Liver (tissue), 8 donors: ENCODE measurements at regions not wholly inside any gene's neighbourhood (a gene's known extent, or its start where the extent isn't known, plus 50 kb on each side); places are given as distances from the start of the nearest gene placed in this dataset.
A peak's percentile ranks its signal among the peaks of the same experiment; 100 is the strongest.

Experiments used
- DNase-seq: peaks from one replicate; pipeline ENCODE4 v3.0.0-alpha.2; 2017; ENCODE audit warnings: low spot score
- H3K27ac ChIP-seq, 2 donors: one replicate each; pipeline ENCODE4 v1.7.0; 2013; ENCODE audit warnings: inconsistent platforms in 2 of 2, low read length in 2 of 2, control low read depth in 1 of 2, low read depth in 1 of 2, mild to moderate bottlenecking in 1 of 2
- H3K27me3 ChIP-seq, 4 donors: one replicate each; pipeline versions ENCODE4 v1.6.1 to v1.7.0; 2013; ENCODE audit warnings: low read length in 3 of 4, inconsistent platforms in 1 of 4, mild to moderate bottlenecking in 1 of 4, moderate library complexity in 1 of 4; ENCODE audit not compliant: control insufficient read depth in 4 of 4, insufficient read depth in 4 of 4
- H3K36me3 ChIP-seq, 4 donors: one replicate each; pipeline versions ENCODE4 v1.6.1 to v1.7.0; 2013; ENCODE audit warnings: low read length in 3 of 4, mild to moderate bottlenecking in 3 of 4, low read depth in 1 of 4, moderate library complexity in 1 of 4; ENCODE audit not compliant: control insufficient read depth in 4 of 4, insufficient read depth in 3 of 4
- H3K4me1 ChIP-seq, 4 donors: one replicate each; pipeline versions ENCODE4 v1.6.1 to v1.7.0; 2013; ENCODE audit warnings: low read length in 3 of 4, mild to moderate bottlenecking in 3 of 4, moderate library complexity in 1 of 4; ENCODE audit not compliant: control insufficient read depth in 4 of 4, insufficient read depth in 4 of 4
- H3K4me3 ChIP-seq, 3 donors: one replicate each; pipeline versions ENCODE4 v1.6.1 to v1.7.0; 2013; ENCODE audit warnings: low read length in 3 of 3, control low read depth in 1 of 3, low read depth in 1 of 3, mild to moderate bottlenecking in 1 of 3
- H3K9ac ChIP-seq, 2 donors: one replicate each; pipeline ENCODE4 v1.7.0; 2013; ENCODE audit warnings: low read length in 2 of 2, mild to moderate bottlenecking in 2 of 2, moderate library complexity in 2 of 2, control low read depth in 1 of 2, low read depth in 1 of 2
- H3K9me3 ChIP-seq, 4 donors: one replicate each; pipeline versions ENCODE4 v1.6.1 to v1.7.0; 2013; ENCODE audit warnings: low read length in 3 of 4; ENCODE audit not compliant: control insufficient read depth in 4 of 4
- EGR1 ChIP-seq, 2 donors: IDR thresholded peaks; 2 replicates each; pipeline ENCODE4 v1.6.1; 2016 to 2018; ENCODE audit warnings: antibody characterized with exemption in 2 of 2, low read depth in 2 of 2
- FOXA2 ChIP-seq: IDR thresholded peaks from 2 replicates; pipeline ENCODE4 v1.6.1; 2016; ENCODE audit warnings: antibody characterized with exemption
- GABPA ChIP-seq, 2 donors: IDR thresholded peaks in 1 of 2; conservative IDR thresholded peaks in 1 of 2; 2 replicates each; pipeline ENCODE4 v1.6.1; 2016; ENCODE audit warnings: antibody characterized with exemption in 2 of 2, mild to moderate bottlenecking in 1 of 2, moderate library complexity in 1 of 2
- HNF4A ChIP-seq, 2 donors: conservative IDR thresholded peaks; 2 replicates each; pipeline ENCODE4 v1.6.1; 2016; ENCODE audit warnings: antibody characterized with exemption in 2 of 2, mild to moderate bottlenecking in 2 of 2
- HNF4G ChIP-seq: IDR thresholded peaks from 2 replicates; pipeline ENCODE4 v1.6.1; 2016; ENCODE audit warnings: antibody characterized with exemption
- RAD21 ChIP-seq, 2 donors: IDR thresholded peaks; 2 replicates each; pipeline ENCODE4 v1.6.1; 2016; ENCODE audit warnings: antibody characterized with exemption in 2 of 2, mild to moderate bottlenecking in 2 of 2
- RXRA ChIP-seq, 2 donors: IDR thresholded peaks; 2 replicates each; pipeline ENCODE4 v1.6.1; 2017 to 2018; ENCODE audit warnings: antibody characterized with exemption in 2 of 2, mild to moderate bottlenecking in 1 of 2
- SP1 ChIP-seq: IDR thresholded peaks from 2 replicates; pipeline ENCODE4 v1.6.1; 2018; ENCODE audit warnings: antibody characterized with exemption, mild to moderate bottlenecking
- TAF1 ChIP-seq: conservative IDR thresholded peaks from 2 replicates; pipeline ENCODE4 v1.6.1; 2016; ENCODE audit warnings: antibody characterized with exemption, mild to moderate bottlenecking
- YY1 ChIP-seq: IDR thresholded peaks from 2 replicates; pipeline ENCODE4 v1.6.1; 2016; ENCODE audit warnings: antibody characterized with exemption, mild to moderate bottlenecking
- WGBS: extraction: QIAGEN DNeasy Blood & Tissue Kit; methylation state at CpG from one replicate; pipeline ENCODE4 v1.1.7; 2013; 5-methylcytosine and 5-hydroxymethylcytosine counted together
- TF ChIP-seq, protein P1 (sequence below): IDR thresholded peaks from 2 replicates; pipeline ENCODE4 v1.6.1; 2016; ENCODE audit warnings: antibody characterized with exemption
- TF ChIP-seq, protein P2 (sequence below): IDR thresholded peaks from 2 replicates; pipeline ENCODE4 v1.6.1; 2016; ENCODE audit warnings: antibody characterized with exemption
- TF ChIP-seq, protein P3 (sequence below): IDR thresholded peaks from 2 replicates; pipeline ENCODE4 v1.6.1; 2016; ENCODE audit warnings: antibody characterized with exemption, mild to moderate bottlenecking
- TF ChIP-seq, protein P4 (sequence below): IDR thresholded peaks from 2 replicates; pipeline ENCODE4 v1.6.1; 2016; ENCODE audit warnings: antibody characterized with exemption
- TF ChIP-seq, protein P5 (sequence below): fragments of 150-350 bp; IDR thresholded peaks from 2 replicates; pipeline ENCODE4 v1.5.1; 2017; ENCODE audit warnings: improper control_type of control experiment, low read depth, low read length; ENCODE audit not compliant: missing input control
- donor health status: healthy.
- donor health status: healthy.
- donor health status: healthy.
- donor health status: healthy.
- donor health status: healthy.

DNA sequence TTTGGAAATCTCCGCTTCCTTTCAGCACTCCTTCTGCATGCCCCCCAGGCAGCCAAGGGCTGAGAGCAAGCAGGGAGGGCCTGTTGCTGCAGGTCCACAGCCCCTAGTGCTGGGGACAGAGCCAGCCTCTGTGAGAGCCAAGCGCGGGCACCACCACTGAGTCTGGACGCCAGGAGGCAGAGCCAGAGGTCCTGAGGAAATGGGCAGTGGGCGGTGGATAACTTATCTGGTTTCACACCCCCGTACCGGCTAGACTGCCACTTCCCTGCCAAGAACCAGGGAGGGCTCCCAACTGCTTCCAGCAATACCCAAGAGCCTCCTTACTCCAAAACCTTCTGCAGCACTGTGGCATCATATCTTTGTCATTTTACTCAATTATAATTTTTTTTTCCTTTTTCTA is 141.6 kb upstream of the IGF1R start:
- Histone ChIP-seq H3K9me3 (peaks cover 0 to 2% (median 0%) of the 10 kb centered on the region in 4 donors), H3K27me3 (no peaks in the 10 kb centered on the region), H3K36me3 (no peaks in the 10 kb centered on the region), H3K4me1 (no peaks in the 10 kb centered on the region), H3K27ac (no peak overlapping the region), H3K9ac (no peak overlapping the region), H3K4me3 (no peak overlapping the region)
- TF ChIP-seq, protein P1, sequence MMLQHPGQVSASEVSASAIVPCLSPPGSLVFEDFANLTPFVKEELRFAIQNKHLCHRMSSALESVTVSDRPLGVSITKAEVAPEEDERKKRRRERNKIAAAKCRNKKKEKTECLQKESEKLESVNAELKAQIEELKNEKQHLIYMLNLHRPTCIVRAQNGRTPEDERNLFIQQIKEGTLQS, result no peak
- TF ChIP-seq HNF4G, result no peak
- no peak for TF ChIP-seq RXRA (IDR thresholded peaks at IDR 0.05)
- TF ChIP-seq SP1, result no peak
- no peak for TF ChIP-seq HNF4A (conservative IDR thresholded peaks at IDR 0.05)
- TF ChIP-seq, protein P2, sequence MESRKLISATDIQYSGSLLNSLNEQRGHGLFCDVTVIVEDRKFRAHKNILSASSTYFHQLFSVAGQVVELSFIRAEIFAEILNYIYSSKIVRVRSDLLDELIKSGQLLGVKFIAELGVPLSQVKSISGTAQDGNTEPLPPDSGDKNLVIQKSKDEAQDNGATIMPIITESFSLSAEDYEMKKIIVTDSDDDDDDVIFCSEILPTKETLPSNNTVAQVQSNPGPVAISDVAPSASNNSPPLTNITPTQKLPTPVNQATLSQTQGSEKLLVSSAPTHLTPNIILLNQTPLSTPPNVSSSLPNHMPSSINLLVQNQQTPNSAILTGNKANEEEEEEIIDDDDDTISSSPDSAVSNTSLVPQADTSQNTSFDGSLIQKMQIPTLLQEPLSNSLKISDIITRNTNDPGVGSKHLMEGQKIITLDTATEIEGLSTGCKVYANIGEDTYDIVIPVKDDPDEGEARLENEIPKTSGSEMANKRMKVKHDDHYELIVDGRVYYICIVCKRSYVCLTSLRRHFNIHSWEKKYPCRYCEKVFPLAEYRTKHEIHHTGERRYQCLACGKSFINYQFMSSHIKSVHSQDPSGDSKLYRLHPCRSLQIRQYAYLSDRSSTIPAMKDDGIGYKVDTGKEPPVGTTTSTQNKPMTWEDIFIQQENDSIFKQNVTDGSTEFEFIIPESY, result no peak
- TF ChIP-seq EGR1 (IDR thresholded peaks at IDR 0.05; ENCODE audit: low read depth in 2 of 2), result no peak
- TF ChIP-seq GABPA (IDR thresholded peaks at IDR 0.05 in 1 of 2, conservative IDR thresholded peaks at IDR 0.05 in 1 of 2), result no peak
- TF ChIP-seq, protein P3, sequence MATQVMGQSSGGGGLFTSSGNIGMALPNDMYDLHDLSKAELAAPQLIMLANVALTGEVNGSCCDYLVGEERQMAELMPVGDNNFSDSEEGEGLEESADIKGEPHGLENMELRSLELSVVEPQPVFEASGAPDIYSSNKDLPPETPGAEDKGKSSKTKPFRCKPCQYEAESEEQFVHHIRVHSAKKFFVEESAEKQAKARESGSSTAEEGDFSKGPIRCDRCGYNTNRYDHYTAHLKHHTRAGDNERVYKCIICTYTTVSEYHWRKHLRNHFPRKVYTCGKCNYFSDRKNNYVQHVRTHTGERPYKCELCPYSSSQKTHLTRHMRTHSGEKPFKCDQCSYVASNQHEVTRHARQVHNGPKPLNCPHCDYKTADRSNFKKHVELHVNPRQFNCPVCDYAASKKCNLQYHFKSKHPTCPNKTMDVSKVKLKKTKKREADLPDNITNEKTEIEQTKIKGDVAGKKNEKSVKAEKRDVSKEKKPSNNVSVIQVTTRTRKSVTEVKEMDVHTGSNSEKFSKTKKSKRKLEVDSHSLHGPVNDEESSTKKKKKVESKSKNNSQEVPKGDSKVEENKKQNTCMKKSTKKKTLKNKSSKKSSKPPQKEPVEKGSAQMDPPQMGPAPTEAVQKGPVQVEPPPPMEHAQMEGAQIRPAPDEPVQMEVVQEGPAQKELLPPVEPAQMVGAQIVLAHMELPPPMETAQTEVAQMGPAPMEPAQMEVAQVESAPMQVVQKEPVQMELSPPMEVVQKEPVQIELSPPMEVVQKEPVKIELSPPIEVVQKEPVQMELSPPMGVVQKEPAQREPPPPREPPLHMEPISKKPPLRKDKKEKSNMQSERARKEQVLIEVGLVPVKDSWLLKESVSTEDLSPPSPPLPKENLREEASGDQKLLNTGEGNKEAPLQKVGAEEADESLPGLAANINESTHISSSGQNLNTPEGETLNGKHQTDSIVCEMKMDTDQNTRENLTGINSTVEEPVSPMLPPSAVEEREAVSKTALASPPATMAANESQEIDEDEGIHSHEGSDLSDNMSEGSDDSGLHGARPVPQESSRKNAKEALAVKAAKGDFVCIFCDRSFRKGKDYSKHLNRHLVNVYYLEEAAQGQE, result no peak
- TF ChIP-seq RAD21 (IDR thresholded peaks at IDR 0.05), result no peak
- no peak for TF ChIP-seq TAF1
- DNase-seq, result no peak
- 68% methylated on average over 7 of the region's 7 CpGs for WGBS

DNA sequence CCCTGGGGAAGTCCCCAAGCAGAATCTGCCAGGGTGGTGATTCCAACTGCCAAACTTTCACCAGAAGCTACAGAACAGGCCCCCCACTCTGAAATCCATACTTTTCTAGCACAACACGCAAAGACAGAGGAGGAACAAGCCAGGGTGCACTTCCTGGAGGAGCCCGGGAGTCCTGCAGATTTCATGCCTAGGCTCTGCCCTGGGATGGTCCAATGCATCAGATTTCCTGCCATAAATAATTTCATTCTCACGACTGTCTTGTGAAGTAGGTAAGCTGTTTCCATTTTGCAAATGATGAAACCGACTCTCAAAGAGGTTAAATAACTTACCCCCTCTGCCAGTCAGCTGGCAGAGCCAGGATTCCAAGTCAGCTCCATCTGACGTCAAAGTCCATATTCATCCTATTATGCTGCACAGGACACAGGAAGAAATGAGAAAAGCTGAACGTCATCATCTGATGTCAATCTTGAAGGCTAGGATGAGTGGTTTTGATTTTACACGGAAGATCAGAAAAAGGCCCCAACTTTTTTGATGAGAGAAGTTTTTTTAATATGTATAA is 134.8 kb upstream of the IGF1R start:
- Histone ChIP-seq H3K9ac (no peak overlapping the region), H3K9me3 (no peaks in the 10 kb centered on the region), H3K27me3 (no peaks in the 10 kb centered on the region), H3K36me3 (no peaks in the 10 kb centered on the region), H3K4me1 (peaks cover 1 to 11% (median 6%) of the 10 kb centered on the region in 4 donors), H3K27ac (no peak overlapping the region), H3K4me3 (peak overlapping the region in 1 of 3 donors; percentile 45)
- DNase-seq, result no peak
- 46% methylated on average over 7 of the region's 7 CpGs for WGBS
- TF ChIP-seq HNF4A (conservative IDR thresholded peaks at IDR 0.05), result peak; percentile 45 to 50
- TF ChIP-seq HNF4G, result no peak

DNA sequence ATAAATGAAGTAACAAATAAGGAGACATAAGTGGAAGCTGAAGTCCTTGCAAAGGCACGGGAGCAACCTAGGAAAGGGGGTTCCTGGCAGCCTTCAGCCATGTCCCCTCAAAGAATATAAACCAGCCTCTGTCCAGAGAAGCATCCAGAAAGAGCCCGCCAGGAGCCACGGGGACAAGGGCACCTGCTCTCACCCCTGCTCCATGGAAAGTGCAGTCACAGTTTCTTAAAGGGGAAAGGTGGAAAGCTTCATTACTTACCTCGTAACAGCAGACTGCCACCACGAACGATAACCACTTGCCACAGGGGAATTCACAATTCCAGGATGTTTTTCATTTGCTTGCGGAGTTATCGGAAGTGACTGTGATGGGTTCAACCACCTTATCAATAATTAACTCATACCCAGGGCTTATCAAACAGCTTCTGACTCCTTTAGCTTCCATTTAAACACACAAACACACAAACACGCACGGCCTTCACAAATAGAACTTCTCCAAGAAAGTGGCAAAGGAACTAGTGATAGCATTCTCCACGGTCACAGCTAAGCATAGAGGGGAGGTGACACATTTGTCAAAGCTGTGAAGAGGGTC is 134.2 kb upstream of the IGF1R start:
- DNase-seq, result no peak
- Histone ChIP-seq H3K9me3 (no peaks in the 10 kb centered on the region), H3K4me1 (peaks cover 1 to 11% (median 6%) of the 10 kb centered on the region in 4 donors), H3K27ac (no peak overlapping the region), H3K4me3 (peak overlapping the region in 2 of 3 donors; percentile 45 to 58), H3K27me3 (no peaks in the 10 kb centered on the region), H3K9ac (no peak overlapping the region), H3K36me3 (no peaks in the 10 kb centered on the region)
- WGBS, result 30% methylated on average over 11 of the region's 11 CpGs
- TF ChIP-seq, protein P4, sequence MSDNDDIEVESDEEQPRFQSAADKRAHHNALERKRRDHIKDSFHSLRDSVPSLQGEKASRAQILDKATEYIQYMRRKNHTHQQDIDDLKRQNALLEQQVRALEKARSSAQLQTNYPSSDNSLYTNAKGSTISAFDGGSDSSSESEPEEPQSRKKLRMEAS, result peak; percentile 45
- TF ChIP-seq RXRA (IDR thresholded peaks at IDR 0.05) (peak in 1 of 2 donors; percentile 20), HNF4G (no peak), EGR1 (IDR thresholded peaks at IDR 0.05; ENCODE audit: low read depth in 2 of 2) (no peak), GABPA (IDR thresholded peaks at IDR 0.05 in 1 of 2, conservative IDR thresholded peaks at IDR 0.05 in 1 of 2) (no peak), YY1 (peak; percentile 81), TAF1 (peak; percentile 15), FOXA2 (no peak)
- TF ChIP-seq, protein P5, sequence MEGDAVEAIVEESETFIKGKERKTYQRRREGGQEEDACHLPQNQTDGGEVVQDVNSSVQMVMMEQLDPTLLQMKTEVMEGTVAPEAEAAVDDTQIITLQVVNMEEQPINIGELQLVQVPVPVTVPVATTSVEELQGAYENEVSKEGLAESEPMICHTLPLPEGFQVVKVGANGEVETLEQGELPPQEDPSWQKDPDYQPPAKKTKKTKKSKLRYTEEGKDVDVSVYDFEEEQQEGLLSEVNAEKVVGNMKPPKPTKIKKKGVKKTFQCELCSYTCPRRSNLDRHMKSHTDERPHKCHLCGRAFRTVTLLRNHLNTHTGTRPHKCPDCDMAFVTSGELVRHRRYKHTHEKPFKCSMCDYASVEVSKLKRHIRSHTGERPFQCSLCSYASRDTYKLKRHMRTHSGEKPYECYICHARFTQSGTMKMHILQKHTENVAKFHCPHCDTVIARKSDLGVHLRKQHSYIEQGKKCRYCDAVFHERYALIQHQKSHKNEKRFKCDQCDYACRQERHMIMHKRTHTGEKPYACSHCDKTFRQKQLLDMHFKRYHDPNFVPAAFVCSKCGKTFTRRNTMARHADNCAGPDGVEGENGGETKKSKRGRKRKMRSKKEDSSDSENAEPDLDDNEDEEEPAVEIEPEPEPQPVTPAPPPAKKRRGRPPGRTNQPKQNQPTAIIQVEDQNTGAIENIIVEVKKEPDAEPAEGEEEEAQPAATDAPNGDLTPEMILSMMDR, result no peak
- TF ChIP-seq, protein P1, result no peak
- TF ChIP-seq, protein P2, result no peak
